IMR-90 (cell line): ENCODE measurements at regions not wholly inside any gene's neighbourhood (a gene's known extent, or its start where the extent isn't known, plus 50 kb on each side); places are given as distances from the start of the nearest gene placed in this dataset.

Experiments
- POLR2A ChIP-seq: IDR thresholded peaks from 2 replicates; pipeline ENCODE4 v1.6.1; 2012; ENCODE audit warnings: mild to moderate bottlenecking, low read depth, low read length
- TF ChIP-seq, protein P1 (sequence below): conservative IDR thresholded peaks from 2 replicates; pipeline ENCODE4 v1.5.1; 2012; ENCODE audit warnings: mild to moderate bottlenecking, low read depth, low read length, improper control_type of control experiment

- TF ChIP-seq POLR2A = no peak
- TF ChIP-seq, protein P1, sequence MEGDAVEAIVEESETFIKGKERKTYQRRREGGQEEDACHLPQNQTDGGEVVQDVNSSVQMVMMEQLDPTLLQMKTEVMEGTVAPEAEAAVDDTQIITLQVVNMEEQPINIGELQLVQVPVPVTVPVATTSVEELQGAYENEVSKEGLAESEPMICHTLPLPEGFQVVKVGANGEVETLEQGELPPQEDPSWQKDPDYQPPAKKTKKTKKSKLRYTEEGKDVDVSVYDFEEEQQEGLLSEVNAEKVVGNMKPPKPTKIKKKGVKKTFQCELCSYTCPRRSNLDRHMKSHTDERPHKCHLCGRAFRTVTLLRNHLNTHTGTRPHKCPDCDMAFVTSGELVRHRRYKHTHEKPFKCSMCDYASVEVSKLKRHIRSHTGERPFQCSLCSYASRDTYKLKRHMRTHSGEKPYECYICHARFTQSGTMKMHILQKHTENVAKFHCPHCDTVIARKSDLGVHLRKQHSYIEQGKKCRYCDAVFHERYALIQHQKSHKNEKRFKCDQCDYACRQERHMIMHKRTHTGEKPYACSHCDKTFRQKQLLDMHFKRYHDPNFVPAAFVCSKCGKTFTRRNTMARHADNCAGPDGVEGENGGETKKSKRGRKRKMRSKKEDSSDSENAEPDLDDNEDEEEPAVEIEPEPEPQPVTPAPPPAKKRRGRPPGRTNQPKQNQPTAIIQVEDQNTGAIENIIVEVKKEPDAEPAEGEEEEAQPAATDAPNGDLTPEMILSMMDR = no peak
Measured at GRCh38 chr12:94707892-94708291, 57.5 kb upstream of the TMCC3 start.
